Activated CD4-positive, alpha-beta T cell treated with anti-CD3 and anti-CD28 coated beads, Interleukin-2, amount 10 ng/mL, durations not matched to agents 24 days and 14 days (primary cell): ENCODE measurements at regions not wholly inside any gene's neighbourhood (a gene's known extent, or its start where the extent isn't known, plus 50 kb on each side); places are given as distances from the start of the nearest gene placed in this dataset.
"Not testable (repeated sequence)": the region's sequence is repeated elsewhere in the genome, so short reads cannot be mapped to it uniquely, and the experiment has no call there.

Experiments used
- DNase-seq: peaks from one replicate; pipeline ENCODE4 v3.0.0; 2022
- H3K27ac Mint-ChIP-seq: one replicate; pipeline ENCODE4 v1.8.0; 2022; ENCODE audit warnings: mild to moderate bottlenecking, mixed read lengths
- H3K27me3 Mint-ChIP-seq: one replicate; pipeline ENCODE4 v1.8.0; 2022; ENCODE audit warnings: mixed read lengths
- H3K36me3 Mint-ChIP-seq: one replicate; pipeline ENCODE4 v1.8.0; 2022; ENCODE audit warnings: low read depth, mild to moderate bottlenecking, mixed read lengths
- H3K4me1 Mint-ChIP-seq: one replicate; pipeline ENCODE4 v1.8.0; 2021; ENCODE audit warnings: mixed read lengths
- H3K4me3 Mint-ChIP-seq: one replicate; pipeline ENCODE4 v1.8.0; 2022; ENCODE audit warnings: mild to moderate bottlenecking, moderate library complexity, mixed read lengths
- H3K9me3 Mint-ChIP-seq: one replicate; pipeline ENCODE4 v1.8.0; 2021; ENCODE audit warnings: mixed read lengths
- intact Hi-C: fragments of 100-400 bp; cut with micrococcal nuclease; formaldehyde crosslinking; loops from one replicate; pipeline ENCODE4 v1.15.1; 2023

GRCh38 chr4:137979938-137980337 is 262.2 kb downstream of the SLC7A11 start:
- Mint-ChIP-seq H3K9me3 (no peaks in the 10 kb centered on the region), H3K27me3 (no peaks in the 10 kb centered on the region), H3K36me3 (no peaks in the 10 kb centered on the region), H3K27ac (no peak overlapping the region), H3K4me1 (no peaks in the 10 kb centered on the region), H3K4me3 (no peak overlapping the region)
- intact Hi-C loops = no loop called here
- no peak for DNase-seq

- intact Hi-C loops = no loop called here
- DNase-seq = no peak
- Mint-ChIP-seq H3K36me3 (no peaks in the 10 kb centered on the region), H3K27me3 (no peaks in the 10 kb centered on the region), H3K4me3 (no peak overlapping the region), H3K4me1 (no peaks in the 10 kb centered on the region), H3K9me3 (peaks cover 3% of the 10 kb centered on the region), H3K27ac (no peak overlapping the region)
Measured at GRCh38 chr4:137968956-137969678, 273.0 kb downstream of the SLC7A11 start.

DNA sequence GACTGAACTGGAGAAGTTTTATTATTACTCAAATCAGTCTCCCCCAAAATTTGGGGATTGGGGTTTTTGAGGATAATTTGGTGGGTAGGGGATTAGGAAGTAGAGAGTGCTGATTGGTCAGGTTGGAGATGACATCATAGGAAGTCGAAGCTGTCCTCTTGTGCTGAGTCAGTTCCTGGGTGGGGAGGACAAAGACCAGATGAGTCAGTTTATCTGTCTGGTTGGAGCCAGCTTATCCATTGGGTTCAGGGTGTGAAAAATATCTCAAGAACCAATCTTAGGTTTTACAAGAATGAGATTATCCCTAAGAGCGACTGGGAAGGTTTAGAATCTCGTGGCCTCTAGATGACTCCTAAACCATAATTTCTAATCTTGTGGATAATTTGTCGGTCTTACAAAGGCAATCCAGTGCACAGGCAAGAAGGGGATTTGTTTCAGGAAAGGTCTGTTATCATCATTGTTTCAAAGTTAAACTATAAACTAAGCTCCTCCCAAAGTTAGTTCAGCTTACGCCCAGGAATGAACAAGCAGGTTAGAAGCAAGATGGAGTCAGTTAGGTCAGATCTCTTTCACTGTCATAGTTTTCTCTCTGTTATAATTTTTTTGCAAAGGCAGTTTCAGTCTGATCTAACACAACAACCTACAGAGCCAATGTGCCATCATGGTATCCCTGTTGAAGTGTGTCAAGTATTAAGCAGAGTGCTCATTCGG is 274.5 kb downstream of the SLC7A11 start:
- H3K4me3 Mint-ChIP-seq = no peak overlapping the region
- intact Hi-C loops = no loop called here
- H3K9me3 Mint-ChIP-seq = peaks cover 3% of the 10 kb centered on the region
- H3K4me1 Mint-ChIP-seq = no peaks in the 10 kb centered on the region
- no peak overlapping the region for H3K27ac Mint-ChIP-seq
- no peaks in the 10 kb centered on the region for H3K36me3 Mint-ChIP-seq
- H3K27me3 Mint-ChIP-seq = no peaks in the 10 kb centered on the region
- no peak for DNase-seq

- DNase-seq = no peak
- H3K4me1 Mint-ChIP-seq = no peaks in the 10 kb centered on the region
- H3K9me3 Mint-ChIP-seq = peaks cover 3% of the 10 kb centered on the region
- no peak overlapping the region for H3K27ac Mint-ChIP-seq
- no peak overlapping the region for H3K4me3 Mint-ChIP-seq
- intact Hi-C loops = no loop called here
- H3K27me3 Mint-ChIP-seq = no peaks in the 10 kb centered on the region
- H3K36me3 Mint-ChIP-seq = no peaks in the 10 kb centered on the region
Measured at GRCh38 chr4:137966504-137966903, 275.6 kb downstream of the SLC7A11 start.

- no peak overlapping the region for H3K27ac Mint-ChIP-seq
- H3K4me1 Mint-ChIP-seq = no peaks in the 10 kb centered on the region
- H3K36me3 Mint-ChIP-seq = no peaks in the 10 kb centered on the region
- no peak for DNase-seq
- intact Hi-C loops = no loop called here
- no peaks in the 10 kb centered on the region for H3K9me3 Mint-ChIP-seq
- H3K27me3 Mint-ChIP-seq = no peaks in the 10 kb centered on the region
- no peak overlapping the region for H3K4me3 Mint-ChIP-seq
Measured at GRCh38 chr4:137961051-137961438, 281.1 kb downstream of the SLC7A11 start.

DNA sequence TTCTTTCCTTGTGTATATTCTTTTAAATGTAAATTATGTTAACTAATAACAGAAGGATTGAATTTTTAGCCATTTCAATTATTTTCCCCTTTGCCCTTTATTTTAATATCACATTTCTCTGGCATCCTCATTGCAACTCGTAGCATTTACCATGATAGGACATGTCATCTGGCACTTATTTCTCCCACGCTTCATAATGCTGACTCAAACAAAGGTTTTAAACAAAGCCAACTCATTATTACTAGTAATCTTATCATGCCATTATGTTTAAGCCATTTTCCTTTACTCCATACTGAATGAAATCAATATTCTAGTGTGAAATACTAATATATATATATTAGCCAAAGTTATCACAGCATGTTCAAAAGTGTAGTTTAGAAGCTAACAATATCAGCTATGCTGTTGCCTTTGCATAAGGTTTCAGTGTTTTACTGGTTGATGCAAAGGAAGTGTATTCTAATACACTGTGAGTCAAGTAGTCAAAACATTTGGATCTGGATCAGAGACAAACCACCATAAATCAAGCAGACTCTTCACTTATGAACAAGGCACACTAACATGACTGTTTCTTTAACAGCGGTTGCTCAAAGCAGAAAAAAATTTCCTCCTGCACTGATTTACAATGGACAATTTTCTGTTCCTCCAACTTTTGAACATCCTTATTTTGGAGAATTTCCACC is 281.6 kb downstream of the SLC7A11 start:
- H3K36me3 Mint-ChIP-seq = no peaks in the 10 kb centered on the region
- no peaks in the 10 kb centered on the region for H3K9me3 Mint-ChIP-seq
- H3K27ac Mint-ChIP-seq = no peak overlapping the region
- no peaks in the 10 kb centered on the region for H3K4me1 Mint-ChIP-seq
- DNase-seq = no peak
- intact Hi-C loops = no loop called here
- H3K27me3 Mint-ChIP-seq = no peaks in the 10 kb centered on the region
- H3K4me3 Mint-ChIP-seq = no peak overlapping the region

DNA sequence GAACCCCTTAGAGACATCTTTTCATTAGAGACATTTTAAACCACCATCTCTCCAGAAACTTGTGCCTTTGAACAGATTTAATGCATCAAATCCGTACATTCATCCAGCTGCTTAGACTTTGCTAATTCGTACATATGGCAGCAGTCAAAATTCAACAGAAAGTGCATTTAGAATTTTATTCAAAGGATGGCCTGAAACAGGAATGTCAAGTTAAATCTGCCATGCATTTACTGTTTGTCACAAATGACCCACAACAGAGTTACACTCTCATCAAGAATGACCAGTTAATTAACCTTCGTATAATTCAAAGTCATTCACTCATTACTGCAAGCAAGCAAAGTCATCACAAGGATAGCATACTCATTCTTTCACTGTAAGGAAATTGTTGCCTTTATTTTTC is 284.3 kb downstream of the SLC7A11 start:
- Mint-ChIP-seq H3K4me3 (no peak overlapping the region), H3K4me1 (no peaks in the 10 kb centered on the region), H3K27me3 (no peaks in the 10 kb centered on the region), H3K9me3 (no peaks in the 10 kb centered on the region), H3K36me3 (no peaks in the 10 kb centered on the region), H3K27ac (no peak overlapping the region)
- DNase-seq = no peak
- intact Hi-C loops = no loop called here

- no peaks in the 10 kb centered on the region for H3K4me1 Mint-ChIP-seq
- no peak overlapping the region for H3K4me3 Mint-ChIP-seq
- intact Hi-C loops = no loop called here
- no peak for DNase-seq
- H3K36me3 Mint-ChIP-seq = no peaks in the 10 kb centered on the region
- H3K9me3 Mint-ChIP-seq = no peaks in the 10 kb centered on the region
- H3K27me3 Mint-ChIP-seq = no peaks in the 10 kb centered on the region
- H3K27ac Mint-ChIP-seq = no peak overlapping the region
Measured at GRCh38 chr4:137956256-137956655, 285.9 kb downstream of the SLC7A11 start.

DNA sequence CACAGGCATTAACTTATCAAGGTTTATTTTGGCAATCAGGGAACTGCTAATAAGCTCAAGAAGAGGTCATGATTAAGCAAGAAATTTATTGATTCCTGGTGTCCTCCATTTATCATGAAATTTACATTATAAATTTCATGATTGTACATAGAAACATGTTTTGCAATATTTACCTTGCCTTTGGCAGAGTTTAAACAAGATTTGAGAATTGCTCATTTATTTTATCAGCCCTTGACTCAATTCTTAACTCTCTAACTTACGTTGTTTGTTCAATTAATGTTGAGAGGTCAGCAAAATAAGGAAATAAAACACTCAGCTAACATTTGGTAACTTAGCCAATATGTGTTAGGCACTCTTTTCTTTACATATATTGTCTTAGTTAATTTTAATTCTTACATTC is 286.6 kb downstream of the SLC7A11 start:
- intact Hi-C loops = no loop called here
- Mint-ChIP-seq H3K27me3 (no peaks in the 10 kb centered on the region), H3K4me3 (no peak overlapping the region), H3K4me1 (no peaks in the 10 kb centered on the region), H3K9me3 (no peaks in the 10 kb centered on the region), H3K36me3 (no peaks in the 10 kb centered on the region), H3K27ac (no peak overlapping the region)
- no peak for DNase-seq

DNA sequence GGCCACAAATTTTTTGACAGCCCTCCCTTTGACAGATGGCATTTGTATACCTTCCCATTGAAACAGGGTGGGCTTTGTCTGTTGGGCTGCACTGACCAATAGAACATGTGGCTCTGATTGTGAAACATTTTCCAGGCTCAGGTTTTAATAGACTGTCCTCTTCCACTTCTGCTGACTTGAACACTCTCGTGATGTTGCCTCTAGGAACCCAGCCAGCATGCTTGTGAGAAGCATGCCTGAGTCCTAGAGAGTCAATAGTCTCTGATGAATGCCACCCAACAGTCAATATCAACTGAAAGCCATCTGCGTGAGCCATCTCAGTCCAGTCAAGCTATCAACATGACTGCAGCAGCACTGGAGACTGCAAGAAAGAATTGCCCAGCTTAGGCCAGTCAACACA is 290.0 kb downstream of the SLC7A11 start:
- Mint-ChIP-seq H3K4me1 (no peaks in the 10 kb centered on the region), H3K27ac (no peak overlapping the region)

GRCh38 chr4:137950286-137950685 is 291.9 kb downstream of the SLC7A11 start:
- no peaks in the 10 kb centered on the region for H3K27me3 Mint-ChIP-seq
- no peaks in the 10 kb centered on the region for H3K4me1 Mint-ChIP-seq
- H3K27ac Mint-ChIP-seq = no peak overlapping the region
- no peak for DNase-seq
- H3K9me3 Mint-ChIP-seq = no peaks in the 10 kb centered on the region
- no peaks in the 10 kb centered on the region for H3K36me3 Mint-ChIP-seq
- intact Hi-C loops = no loop called here
- no peak overlapping the region for H3K4me3 Mint-ChIP-seq

More for the DNA sequence above, 290.0 kb downstream of the SLC7A11 start:
- H3K4me3 Mint-ChIP-seq = no peak overlapping the region
- no peaks in the 10 kb centered on the region for H3K9me3 Mint-ChIP-seq
- DNase-seq = no peak
- H3K27me3 Mint-ChIP-seq = no peaks in the 10 kb centered on the region
- no peaks in the 10 kb centered on the region for H3K36me3 Mint-ChIP-seq
- intact Hi-C loops = no loop called here

GRCh38 chr4:137949746-137950145 is 292.4 kb downstream of the SLC7A11 start:
- H3K27me3 Mint-ChIP-seq = no peaks in the 10 kb centered on the region
- H3K27ac Mint-ChIP-seq = no peak overlapping the region
- no peaks in the 10 kb centered on the region for H3K9me3 Mint-ChIP-seq
- intact Hi-C loops = no loop called here
- no peak for DNase-seq
- no peak overlapping the region for H3K4me3 Mint-ChIP-seq
- H3K36me3 Mint-ChIP-seq = no peaks in the 10 kb centered on the region
- no peaks in the 10 kb centered on the region for H3K4me1 Mint-ChIP-seq

- H3K27ac Mint-ChIP-seq = no peak overlapping the region
- intact Hi-C loops = no loop called here
- no peaks in the 10 kb centered on the region for H3K27me3 Mint-ChIP-seq
- H3K36me3 Mint-ChIP-seq = no peaks in the 10 kb centered on the region
- no peak overlapping the region for H3K4me3 Mint-ChIP-seq
- H3K4me1 Mint-ChIP-seq = no peaks in the 10 kb centered on the region
- H3K9me3 Mint-ChIP-seq = no peaks in the 10 kb centered on the region
- DNase-seq = no peak
Measured at GRCh38 chr4:137946453-137947174, 295.5 kb downstream of the SLC7A11 start.

GRCh38 chr4:137942815-137943214 is 299.3 kb downstream of the SLC7A11 start:
- DNase-seq, H3K4me1 Mint-ChIP-seq, H3K36me3 Mint-ChIP-seq, intact Hi-C loops, H3K4me3 Mint-ChIP-seq, H3K27me3 Mint-ChIP-seq, H3K9me3 Mint-ChIP-seq, H3K27ac Mint-ChIP-seq: not testable (repeated sequence)
